ENCODE measurements at regions not wholly inside any gene's neighbourhood (a gene's known extent, or its start where the extent isn't known, plus 50 kb on each side); places are given as distances from the start of the nearest gene placed in this dataset.

DNA sequence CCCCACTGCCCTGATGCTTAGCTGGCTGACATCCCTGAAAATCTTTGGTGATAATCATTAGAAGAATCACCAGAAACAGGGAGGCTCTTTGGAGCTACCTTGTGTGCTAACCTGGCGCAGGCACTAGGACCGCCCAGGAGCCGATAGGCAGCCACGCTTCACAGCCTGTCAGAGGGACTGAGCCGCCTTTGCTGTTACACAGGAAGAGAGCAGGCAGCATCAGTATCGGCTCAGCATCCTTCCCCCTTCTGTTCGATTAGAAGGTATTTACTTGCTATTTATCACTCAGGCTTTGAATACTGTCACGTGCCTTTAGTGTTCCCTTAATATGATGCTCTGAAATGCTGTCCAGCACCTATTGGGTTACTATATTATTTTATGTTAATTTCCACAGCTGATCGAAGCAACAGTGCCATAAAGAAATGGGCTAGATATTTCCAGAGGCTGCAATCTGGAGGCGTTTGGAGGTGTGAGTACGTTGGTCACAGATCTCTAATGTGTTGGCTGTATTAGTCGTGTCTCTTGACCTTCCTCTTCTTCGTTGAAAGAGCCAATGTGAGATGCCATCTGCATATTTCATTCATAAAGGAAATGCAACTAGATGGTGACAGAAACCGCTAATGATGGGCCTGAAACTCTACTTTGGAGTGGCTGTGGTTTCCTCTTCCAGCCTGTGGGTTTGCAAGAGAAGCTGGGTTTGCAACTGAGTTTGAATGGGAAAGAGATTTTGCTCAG is 110.4 kb upstream of the RAB27B start:
- DNase-seq: no peak

DNA sequence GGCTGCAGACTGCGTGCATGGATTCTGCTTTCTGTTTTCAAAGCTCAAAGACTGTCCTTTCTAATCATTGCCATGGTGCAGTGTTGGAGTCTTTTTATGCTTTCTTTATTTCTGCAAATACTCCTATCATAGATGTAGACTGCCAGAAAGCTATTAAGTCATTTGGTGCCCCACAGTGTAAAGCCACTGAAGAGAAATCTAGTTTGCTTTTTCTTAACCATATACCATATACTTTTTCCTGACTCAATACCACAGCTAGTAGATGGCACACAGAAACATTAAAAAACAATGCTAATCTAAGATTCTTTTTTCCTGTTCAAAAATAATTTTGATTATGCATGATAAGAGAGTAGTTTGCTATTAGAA is 109.9 kb upstream of the RAB27B start:
- no peak for DNase-seq

DNA sequence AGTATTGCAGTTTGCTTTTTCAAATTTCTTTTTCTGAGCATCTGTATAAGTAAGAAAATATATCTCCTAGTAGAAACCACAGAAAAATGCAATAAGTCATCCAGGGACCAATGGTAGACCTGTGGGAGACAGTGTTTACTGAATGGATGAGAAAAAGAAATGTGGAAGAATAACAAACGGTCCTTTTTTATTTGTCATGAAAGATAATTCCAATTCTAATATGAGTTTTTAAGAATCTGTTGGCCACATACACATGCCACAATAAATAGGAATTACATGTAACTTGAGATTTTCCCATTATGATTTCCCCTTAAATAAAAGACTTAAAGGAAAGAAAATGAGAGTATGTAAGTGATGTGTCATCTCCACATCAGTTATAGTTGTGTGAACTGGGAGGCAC is 107.7 kb upstream of the RAB27B start:
- no peak for DNase-seq

DNA sequence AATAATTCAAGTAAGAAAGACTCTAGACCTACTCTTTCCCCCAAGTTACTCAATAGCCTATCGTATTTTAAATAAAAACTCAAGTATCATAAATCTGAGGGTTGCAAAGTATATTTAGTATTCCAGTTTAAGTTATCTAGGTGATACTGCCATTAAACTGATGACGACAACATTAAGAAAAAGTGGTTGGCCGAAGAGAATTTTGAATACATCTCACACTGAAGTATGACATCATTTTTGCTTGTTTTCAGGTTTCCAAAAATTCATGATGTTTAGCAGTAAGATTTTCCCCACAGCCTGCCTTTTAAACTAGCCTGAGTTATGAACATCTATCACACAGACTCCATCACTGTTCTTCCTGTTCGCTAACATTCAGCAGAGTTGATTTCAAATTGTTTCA is 102.1 kb upstream of the RAB27B start:
- no peak for DNase-seq

DNA sequence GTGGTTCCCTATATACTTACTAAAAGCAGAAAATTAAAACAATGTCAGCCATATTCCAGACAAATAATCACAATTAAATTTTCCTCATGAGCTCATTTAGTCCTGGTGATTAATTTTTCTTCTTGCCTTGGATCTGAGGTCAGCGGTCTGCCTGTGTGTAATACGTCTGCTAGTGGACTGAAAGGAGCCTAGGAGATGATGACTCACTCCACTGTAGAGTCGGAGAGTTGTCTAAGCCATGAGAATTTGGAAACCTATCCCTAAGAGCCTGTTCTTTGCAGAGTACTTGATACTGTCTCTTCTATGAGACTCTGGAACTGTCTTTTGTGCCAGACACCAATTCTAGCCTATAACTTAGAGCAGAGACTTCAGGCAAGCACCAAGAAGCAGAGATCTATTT is 94.2 kb upstream of the RAB27B start:
- no peak for DNase-seq

DNA sequence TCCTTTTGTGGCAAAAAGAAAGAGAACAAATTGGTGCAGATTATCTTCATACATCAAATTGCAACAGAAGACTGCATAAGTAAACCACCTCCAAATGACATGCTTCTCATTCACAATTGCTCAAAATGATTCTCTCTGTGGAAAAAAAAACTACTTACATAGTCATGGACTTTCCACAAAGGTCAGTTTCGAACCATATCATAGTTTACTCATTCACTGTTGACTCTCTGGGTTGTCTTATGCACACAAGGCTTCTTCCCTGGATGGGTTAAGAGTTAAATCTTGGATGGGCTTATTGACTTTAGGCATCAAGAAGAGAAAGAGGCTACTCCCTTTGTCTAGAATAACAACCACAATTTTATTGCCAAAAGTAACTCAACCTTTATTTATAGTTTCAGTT is 91.3 kb upstream of the RAB27B start:
- DNase-seq: no peak

DNA sequence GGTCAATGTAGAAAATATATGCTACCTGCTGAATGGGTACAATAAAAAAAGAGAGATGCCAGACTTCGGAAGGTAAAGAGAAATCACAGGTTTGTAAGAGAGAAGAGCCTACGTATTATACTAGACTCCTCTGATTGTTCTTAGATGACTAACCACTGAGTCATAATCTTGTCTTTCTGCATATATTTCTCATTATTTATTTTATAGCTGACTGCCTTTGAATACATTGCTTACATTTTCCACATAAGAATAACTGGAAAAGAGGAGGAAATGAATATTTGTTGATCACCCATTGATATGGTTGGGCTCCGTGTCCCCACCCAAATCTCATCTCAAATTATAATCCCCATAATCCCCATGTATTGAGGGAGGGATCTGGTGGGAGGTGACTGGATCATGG is 90.3 kb upstream of the RAB27B start:
- no peak for DNase-seq

DNA sequence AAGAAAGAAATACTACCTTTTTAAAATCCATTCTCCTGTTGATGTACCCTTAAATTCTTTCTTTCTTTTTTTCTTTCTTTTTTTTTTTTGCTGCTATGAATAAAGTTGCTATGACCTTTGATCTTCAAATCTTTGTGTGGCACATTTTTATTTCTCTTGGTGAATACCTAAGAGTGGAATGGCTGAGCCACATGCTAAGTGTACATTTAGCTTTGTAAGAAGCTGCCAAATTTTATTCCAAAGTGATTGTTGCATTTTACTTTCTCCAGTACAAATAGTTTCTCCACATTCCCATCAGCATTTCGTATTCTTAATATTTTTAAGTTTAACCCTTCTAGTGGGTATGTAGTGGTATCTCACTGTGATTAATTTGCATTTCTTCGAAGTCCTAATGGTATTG is 88.8 kb upstream of the RAB27B start:
- DNase-seq: no peak

DNA sequence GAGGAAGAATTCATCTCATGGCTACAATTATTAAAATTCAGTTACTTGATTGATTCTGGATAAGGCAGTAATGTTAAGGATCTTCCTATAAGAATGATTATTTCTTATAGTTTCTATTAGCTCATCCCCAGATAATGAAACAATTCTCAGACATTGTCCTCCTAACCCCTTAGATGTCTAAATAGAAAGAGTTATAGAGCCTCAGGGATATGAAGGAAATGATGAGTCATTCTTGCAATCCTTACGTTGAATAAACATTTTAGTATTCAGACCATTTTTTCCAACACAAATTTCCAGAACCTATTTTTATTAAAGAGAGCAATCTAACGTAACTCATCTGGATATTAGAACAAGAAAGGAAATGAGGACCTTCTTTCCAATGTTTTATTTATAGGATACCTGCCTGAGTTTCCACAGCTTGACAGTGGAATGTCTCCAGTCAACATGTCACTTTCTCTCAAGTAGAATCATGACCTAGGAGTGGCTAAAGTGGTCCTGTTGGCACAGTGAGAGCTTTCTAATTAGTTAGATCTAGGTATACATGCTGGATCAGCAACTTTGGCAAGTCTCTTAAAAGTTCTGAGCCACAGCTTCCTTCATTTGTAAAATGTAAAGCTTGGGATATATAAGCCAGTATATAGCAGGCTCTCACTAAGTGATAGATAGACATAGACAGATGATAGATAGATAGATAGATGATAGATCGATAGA is 88.0 kb upstream of the RAB27B start:
- DNase-seq: no peak

DNA sequence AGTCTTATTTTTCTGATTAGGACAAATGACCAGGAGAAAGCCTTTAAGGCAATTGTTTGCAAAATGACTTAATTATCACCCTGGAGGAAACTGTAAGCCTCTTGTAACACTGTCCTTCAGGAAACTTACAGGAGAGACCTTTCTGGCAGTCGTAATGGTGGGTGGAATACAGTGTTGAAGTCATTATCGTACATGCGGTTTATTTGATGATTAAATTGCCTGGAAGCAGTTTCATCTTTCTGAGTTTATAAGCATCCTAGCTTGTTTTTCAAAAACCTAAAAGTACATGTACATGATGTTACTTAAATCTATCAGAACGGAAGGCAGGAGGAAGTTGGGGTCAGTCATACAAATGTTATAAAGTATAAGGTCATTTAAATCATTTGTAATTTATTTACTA is 86.2 kb upstream of the RAB27B start:
- DNase-seq: no peak

DNA sequence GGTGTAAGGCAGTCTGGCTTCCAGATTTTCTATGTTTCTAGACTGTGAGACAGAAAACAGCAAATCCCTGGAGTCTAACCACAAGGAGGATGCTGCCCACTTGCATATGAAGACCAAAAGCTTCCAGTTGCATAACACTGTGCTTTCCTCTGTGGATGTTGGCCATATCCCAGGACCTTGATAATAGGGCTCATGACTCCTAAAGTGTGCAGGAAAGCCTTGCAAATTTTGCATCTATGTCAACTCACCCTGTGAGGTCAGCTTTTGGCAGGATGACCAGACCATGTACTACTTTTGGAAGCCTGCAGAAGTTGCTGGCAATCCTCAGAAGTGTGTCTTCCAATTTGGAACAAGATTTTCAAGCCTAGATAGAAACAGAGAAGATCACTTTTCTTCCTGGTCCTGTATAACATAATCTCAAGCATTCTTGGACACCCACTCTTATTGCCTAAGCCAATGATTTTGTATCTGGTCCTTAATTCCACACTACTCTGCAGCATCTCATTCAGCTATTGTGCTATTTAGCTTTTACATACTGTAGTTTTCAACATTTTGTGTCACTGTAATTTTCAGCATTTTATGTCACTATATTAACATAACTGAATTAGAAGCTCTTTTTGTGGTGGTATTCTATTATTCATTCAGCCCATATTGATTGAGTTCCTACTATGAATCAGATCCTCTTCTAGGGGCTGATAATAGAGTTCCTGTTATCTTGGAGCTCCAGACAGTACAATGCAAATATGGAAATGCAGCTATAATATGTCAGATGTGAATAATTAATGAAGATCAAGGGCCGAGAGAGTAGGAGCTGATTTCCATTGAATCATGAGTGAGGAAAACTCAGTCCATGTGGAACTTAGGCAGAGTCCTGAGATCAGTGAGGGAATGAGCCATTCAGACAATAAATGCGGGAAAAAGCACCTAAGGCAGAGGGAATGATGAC is 85.3 kb upstream of the RAB27B start:
- peak; percentile 23 for DNase-seq

DNA sequence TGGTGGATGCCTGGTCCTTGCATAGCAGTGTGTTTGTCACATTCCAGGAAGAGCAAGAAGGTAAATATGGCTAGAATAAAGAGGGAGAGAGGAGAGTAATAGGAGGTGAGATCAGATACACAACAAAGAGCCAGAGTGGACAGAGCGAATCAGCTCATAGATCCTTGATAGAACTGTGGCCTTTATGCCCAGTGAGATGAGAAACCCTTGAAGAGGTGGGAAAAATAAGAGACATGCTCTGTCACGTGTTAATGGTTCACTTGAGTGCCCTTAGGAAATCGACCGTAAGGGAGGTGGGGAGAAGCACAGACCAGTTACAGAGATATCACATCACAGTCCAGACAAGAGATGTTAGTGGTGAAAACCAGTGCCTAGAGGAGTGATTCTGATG is 84.7 kb upstream of the RAB27B start:
- no peak for DNase-seq

DNA sequence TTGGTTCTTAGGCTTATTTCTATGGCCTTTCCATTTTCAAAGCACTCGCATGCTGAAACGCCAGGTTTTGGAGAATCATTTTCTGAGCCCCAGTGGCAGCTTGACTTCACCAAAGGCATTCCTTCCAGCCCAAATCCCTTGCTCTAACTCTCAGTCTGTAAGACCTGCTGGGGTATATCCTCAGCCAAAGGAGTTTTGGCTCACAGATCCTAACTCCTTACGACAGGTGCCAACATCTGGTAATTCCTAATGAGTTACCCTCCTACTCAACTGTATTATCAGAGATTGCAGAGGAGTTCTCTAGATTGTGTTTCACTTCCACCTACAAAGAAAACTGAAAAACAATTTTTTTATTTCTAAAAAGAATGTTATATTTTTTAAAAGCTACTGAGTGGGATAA is 79.0 kb upstream of the RAB27B start:
- no peak for DNase-seq

DNA sequence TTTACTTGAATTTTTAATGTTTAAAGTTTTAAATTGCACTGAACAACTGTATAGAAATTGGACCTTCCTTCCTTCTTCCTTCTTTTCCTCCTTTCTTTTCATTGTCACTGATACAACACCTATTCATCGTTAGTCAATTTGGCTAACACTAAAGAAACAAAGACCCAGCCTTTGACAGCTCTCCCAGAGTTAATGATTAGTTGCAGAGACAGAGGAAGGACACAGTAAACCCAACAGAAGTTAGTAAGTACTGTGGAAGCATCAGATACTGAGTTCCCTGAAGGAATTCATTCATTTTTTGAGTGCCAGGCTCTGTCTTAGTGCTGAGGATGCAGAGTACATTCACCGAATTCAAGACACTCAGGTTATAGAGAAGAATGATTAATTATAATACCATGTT is 77.9 kb upstream of the RAB27B start:
- no peak for DNase-seq

DNA sequence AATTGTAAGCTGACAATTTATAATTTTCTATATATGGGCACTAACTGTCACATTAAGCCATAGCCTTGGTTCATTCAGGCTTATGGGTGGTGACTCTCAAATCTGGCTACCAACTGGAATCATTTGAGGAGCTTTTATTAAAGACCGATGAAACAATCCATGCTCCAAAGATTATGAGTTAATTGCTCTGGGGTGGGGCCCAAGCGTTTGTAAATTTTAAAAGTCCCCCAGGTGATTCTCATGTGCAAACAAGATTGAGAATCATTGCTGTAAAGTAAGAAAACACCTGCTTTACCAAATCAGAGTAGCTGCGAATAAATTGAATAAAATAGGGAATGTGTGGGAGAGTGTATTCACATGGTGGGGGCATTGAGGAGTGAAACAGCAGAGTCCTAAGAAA is 76.1 kb upstream of the RAB27B start:
- DNase-seq: no peak

DNA sequence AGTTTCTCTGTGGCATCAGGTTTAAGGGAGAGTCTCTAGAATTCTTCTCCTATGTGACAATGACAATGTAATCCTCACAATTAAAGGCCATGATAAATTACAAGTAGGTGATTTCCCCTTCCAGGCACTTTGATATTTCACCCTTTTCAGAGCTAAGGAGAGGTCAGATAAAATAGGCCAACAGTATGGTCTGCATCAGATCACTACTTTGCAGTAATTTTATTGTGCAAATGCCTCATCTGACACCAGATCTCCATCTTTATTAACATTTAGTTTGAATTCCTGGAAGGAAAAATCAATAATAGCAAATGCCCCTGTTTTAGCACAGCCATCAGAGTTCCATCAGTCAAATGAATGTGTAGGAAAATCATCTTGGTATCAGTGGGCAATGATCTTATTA is 72.8 kb upstream of the RAB27B start:
- no peak for DNase-seq

DNA sequence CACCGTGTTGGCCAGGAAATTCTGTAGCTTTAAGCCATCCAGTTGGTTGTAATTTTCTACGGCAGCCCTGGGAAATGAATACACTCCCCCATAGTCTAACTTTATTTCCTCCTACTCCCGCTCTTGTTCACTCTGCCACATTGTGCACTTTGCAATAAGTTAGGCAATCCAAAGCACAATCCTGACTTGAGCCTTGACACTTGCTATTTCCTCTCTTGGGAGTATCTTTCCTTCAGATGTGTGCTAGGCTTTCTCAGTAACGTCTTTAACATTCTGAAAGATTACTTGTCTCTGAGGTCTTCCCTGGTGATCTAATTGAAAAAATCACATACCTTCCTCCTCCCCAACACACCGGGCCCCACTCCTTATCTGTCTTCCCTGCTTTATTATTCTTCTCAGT is 65.9 kb upstream of the RAB27B start:
- DNase-seq: no peak

DNA sequence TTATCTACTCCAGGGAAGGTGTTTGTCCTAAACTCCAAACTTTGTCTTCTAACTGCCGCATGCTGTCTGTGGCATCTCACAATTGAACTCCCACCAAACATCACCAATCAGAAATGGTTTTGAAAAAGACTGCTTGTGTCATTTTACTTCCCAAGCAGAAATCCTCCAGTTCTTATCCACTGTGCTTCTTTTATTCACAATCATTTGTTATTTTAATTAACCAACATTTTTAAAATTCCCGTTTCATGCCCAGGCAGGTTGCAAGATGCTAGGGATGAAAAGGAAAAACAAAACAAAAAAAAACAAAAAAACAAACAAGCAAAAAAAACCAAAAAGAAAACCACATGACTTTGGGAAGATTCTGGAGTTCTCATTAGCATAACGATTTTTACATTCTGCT is 63.5 kb upstream of the RAB27B start:
- DNase-seq: no peak

DNA sequence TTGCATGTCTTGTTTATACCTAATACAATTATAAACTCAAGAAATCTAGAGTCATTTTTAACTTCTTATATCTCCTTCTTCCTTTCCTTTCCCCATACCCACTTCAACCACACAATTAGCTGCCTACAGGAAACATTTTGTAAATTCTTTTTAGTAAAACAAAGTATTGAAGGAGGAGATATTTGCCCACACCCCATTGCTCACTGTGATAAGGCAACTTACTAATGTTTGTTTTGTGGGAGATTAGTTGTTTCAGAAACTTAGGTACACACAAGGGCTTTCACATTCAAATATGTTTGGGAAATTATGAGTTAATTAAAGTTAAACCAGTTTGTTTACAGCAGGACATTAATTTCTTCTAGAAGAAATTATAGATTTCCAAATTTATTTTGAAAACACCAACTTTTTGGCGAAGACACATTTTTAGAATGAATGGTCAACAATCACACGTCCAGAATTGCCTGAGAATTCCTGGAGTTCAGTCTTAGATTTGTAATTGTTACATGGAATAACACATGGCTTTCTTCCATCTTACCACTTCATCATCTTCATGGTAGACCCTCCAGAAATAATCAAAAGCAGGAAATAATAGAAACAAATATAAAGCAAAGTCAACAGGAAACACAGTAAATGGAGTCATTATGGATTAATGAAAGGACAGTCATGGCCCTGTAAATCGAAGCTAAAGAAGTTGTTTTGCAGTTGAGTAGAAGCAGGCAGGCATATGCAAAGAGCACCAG is 62.5 kb upstream of the RAB27B start:
- DNase-seq: no peak

DNA sequence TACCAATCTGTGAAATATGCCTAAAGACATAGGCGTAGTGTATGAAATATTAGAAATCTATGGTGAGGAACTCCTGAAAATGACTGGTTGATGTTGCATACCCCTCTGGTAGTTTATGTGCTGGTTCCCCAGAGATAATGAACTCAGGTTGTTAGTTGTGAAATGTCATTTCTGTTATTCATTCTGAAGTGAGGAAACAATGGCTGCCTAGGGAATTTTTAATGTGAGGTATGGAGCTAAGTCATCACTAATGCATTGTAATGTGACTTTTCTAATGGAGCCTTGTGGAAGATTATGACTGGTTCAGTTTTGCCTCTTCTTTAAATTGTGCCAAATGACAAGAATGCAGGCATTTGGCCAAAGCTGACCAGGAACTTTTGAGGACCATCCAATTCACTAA is 61.6 kb upstream of the RAB27B start:
- no peak for DNase-seq

DNA sequence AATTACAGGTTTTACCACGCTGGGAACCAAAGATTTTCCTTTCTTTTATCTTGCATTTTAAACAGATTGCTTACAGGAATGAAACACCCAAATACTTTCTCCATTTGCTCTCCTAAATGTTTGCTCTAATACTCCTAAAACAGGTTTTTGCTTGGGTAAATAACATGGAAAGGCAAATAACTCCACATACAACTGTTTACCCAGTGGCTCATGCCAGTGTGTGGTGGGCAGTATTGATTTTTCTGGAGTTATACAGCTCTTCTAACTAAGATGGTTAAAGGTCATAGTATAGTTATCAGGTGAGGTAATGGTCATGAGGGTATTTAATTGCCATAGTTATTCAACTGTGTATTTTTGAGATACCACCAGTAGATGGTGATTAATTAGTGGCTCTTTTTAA is 61.2 kb upstream of the RAB27B start:
- DNase-seq: no peak

DNA sequence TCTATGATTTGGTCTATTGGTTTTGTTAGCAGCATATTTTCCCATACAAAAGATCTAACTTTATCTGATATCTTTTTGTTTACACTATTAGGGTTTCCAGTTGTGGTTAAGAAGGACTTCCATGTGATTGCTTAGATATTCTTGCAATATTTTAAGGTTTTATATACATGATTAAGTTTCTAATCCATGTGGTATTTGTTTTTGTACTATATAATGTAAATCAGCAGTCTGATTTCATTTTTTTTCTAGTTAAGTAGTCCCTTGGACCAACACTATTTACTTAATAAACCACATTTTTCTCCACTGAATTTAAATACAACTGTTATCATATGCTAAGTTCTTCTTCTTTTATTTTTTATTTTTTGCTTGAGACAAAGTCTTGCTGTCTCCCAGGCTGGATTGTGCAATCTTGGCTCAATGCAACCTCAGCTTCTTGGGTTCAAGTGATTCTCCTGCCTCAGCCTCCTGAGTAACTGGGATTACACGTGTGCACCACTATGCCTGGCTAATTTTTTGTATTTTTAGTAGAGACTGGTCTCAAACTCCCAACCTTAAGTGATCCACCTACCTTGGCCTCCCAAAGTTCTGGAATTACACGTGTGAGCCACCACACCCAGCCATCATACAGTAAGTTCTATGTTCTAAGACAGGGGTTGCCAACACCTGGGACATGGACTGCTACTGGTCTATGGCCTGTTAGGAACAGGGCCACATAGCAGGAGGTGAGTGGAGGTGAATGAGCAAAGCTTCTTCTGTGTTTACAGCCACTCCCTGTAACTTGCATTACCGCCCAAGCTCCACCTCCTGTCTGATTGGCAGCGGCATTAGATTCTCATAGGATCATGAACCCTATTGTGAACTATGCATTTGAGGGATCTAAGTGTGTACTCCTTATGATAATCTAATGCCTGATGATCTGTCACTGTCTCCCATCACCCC is 58.5 kb upstream of the RAB27B start:
- no peak for DNase-seq
